Mesenchymal stem cell (in vitro differentiated cells and primary cell): ENCODE measurements at regions not wholly inside any gene's neighbourhood (a gene's known extent, or its start where the extent isn't known, plus 50 kb on each side); places are given as distances from the start of the nearest gene placed in this dataset.

Source experiments
- DNase-seq: peaks from one replicate; pipeline ENCODE4 v3.0.0-alpha.2; 2013
- H2AFZ ChIP-seq: one replicate; pipeline ENCODE4 v1.6.1; 2013; ENCODE audit warnings: low read depth, mild to moderate bottlenecking, control low read depth, inconsistent platforms, low read length, moderate library complexity
- H2AK5ac ChIP-seq: 2 replicates; pipeline ENCODE4 v1.6.1; 2013; ENCODE audit warnings: low read length, moderate library complexity, mild to moderate bottlenecking, inconsistent platforms; ENCODE audit not compliant: severe bottlenecking
- H2BK120ac ChIP-seq: one replicate; pipeline ENCODE4 v1.6.1; 2013; ENCODE audit warnings: low read depth, mild to moderate bottlenecking, inconsistent platforms, low read length, moderate library complexity
- H2BK12ac ChIP-seq, 2 experiments: one replicate each; pipeline ENCODE4 v1.6.1; 2013; ENCODE audit warnings: inconsistent platforms in 2 of 2, low read length in 2 of 2, mild to moderate bottlenecking in 2 of 2, moderate library complexity in 2 of 2, control low read depth in 1 of 2
- H2BK15ac ChIP-seq: one replicate; pipeline ENCODE4 v1.6.1; 2013; ENCODE audit warnings: mild to moderate bottlenecking, low read depth, inconsistent platforms; ENCODE audit not compliant: poor library complexity, severe bottlenecking
- H2BK5ac ChIP-seq: 2 replicates; pipeline ENCODE4 v1.6.1; 2013; ENCODE audit warnings: low read depth, mild to moderate bottlenecking, low read length, control low read depth, inconsistent platforms; ENCODE audit not compliant: poor library complexity, severe bottlenecking
- H3K14ac ChIP-seq, 2 experiments: one replicate each; pipeline ENCODE4 v1.6.1; 2013; ENCODE audit warnings: inconsistent platforms in 2 of 2, low read length in 2 of 2, control low read depth in 1 of 2, mild to moderate bottlenecking in 1 of 2, moderate library complexity in 1 of 2
- H3K18ac ChIP-seq, 2 experiments: one replicate each; pipeline ENCODE4 v1.6.1; 2013; ENCODE audit warnings: inconsistent platforms in 2 of 2, low read length in 2 of 2, control low read depth in 1 of 2, low read depth in 1 of 2, mild to moderate bottlenecking in 1 of 2
- H3K23ac ChIP-seq, 2 experiments: one replicate each; pipeline ENCODE4 v1.6.1; 2013; ENCODE audit warnings: inconsistent platforms in 2 of 2, low read length in 2 of 2, mild to moderate bottlenecking in 2 of 2, moderate library complexity in 2 of 2, control low read depth in 1 of 2
- H3K27ac ChIP-seq: 2 replicates; pipeline ENCODE4 v1.5.1; 2013; ENCODE audit warnings: mild to moderate bottlenecking, moderate library complexity, low read length, control low read depth, inconsistent platforms; ENCODE audit not compliant: poor library complexity, severe bottlenecking
- H3K27me3 ChIP-seq, 2 experiments: 2 replicates each; pipeline versions ENCODE4 v1.6.1 to v1.7.0; 2013; ENCODE audit warnings: low read length in 2 of 2, mild to moderate bottlenecking in 2 of 2, moderate library complexity in 2 of 2, control low read depth in 1 of 2, inconsistent platforms in 1 of 2; ENCODE audit not compliant: control insufficient read depth in 1 of 2, insufficient read depth in 1 of 2
- H3K36me3 ChIP-seq, 2 experiments: 2 replicates each; pipeline versions ENCODE4 v1.6.1 to v1.7.0; 2013; ENCODE audit warnings: low read length in 2 of 2, control low read depth in 1 of 2, inconsistent platforms in 1 of 2, low read depth in 1 of 2, mild to moderate bottlenecking in 1 of 2; ENCODE audit not compliant: insufficient read depth in 2 of 2, control insufficient read depth in 1 of 2
- H3K4ac ChIP-seq, 2 experiments: one replicate each; pipeline ENCODE4 v1.6.1; 2013; ENCODE audit warnings: inconsistent platforms in 2 of 2, low read length in 2 of 2, mild to moderate bottlenecking in 2 of 2, moderate library complexity in 2 of 2, control low read depth in 1 of 2, low read depth in 1 of 2
- H3K4me1 ChIP-seq: 2 replicates; pipeline ENCODE4 v1.6.1; 2013; ENCODE audit warnings: low read depth, low read length, control low read depth; ENCODE audit not compliant: control insufficient read depth, insufficient read depth
- H3K4me2 ChIP-seq: 2 replicates; pipeline ENCODE4 v1.6.1; 2013; ENCODE audit warnings: low read length, mild to moderate bottlenecking, inconsistent platforms; ENCODE audit not compliant: poor library complexity, severe bottlenecking
- H3K4me3 ChIP-seq, 2 experiments: 2 replicates each; pipeline versions ENCODE4 v1.5.1 to v1.7.0; 2013; ENCODE audit warnings: low read length in 2 of 2, mild to moderate bottlenecking in 2 of 2, control low read depth in 1 of 2, low read depth in 1 of 2; ENCODE audit not compliant: insufficient read depth in 1 of 2
- H3K79me1 ChIP-seq: replicated peaks from 2 replicates; pipeline ENCODE4 v1.6.1; 2013; ENCODE audit warnings: mild to moderate bottlenecking, control low read depth, low read length, inconsistent platforms; ENCODE audit not compliant: poor library complexity, severe bottlenecking
- H3K9ac ChIP-seq: 2 replicates; pipeline ENCODE4 v1.7.0; 2013; ENCODE audit warnings: mild to moderate bottlenecking, low read length, moderate library complexity
- H3K9me3 ChIP-seq: 2 replicates; pipeline ENCODE4 v1.7.0; 2013; ENCODE audit warnings: mild to moderate bottlenecking, low read length; ENCODE audit not compliant: control insufficient read depth
- H4K8ac ChIP-seq: one replicate; pipeline ENCODE4 v1.6.1; 2013; ENCODE audit warnings: inconsistent platforms, mild to moderate bottlenecking, low read length, moderate library complexity
- H4K91ac ChIP-seq: one replicate; pipeline ENCODE4 v1.6.1; 2013; ENCODE audit warnings: mild to moderate bottlenecking, low read length, inconsistent platforms
- WGBS: methylation state at CpG from one replicate; pipeline ENCODE4 v1.1.7; 2013; ENCODE audit warnings: mixed read lengths; 5-methylcytosine and 5-hydroxymethylcytosine counted together

GRCh38 chrX:129318375-129318774 lies 204.9 kb downstream of the SMARCA1 start:
- Histone ChIP-seq H3K79me1 (no peaks in the 10 kb centered on the region), H4K8ac (no peak overlapping the region), H3K27me3 (no peaks in the 10 kb centered on the region), H3K4me1 (no peaks in the 10 kb centered on the region), H3K23ac (no peak overlapping the region), H2BK5ac (no peak overlapping the region), H4K91ac (no peak overlapping the region), H3K18ac (no peak overlapping the region), H3K9me3 (no peaks in the 10 kb centered on the region), H2BK120ac (no peak overlapping the region), H2AFZ (no peak overlapping the region), H3K36me3 (no peaks in the 10 kb centered on the region), H2BK12ac (no peak overlapping the region), H3K4me2 (no peak overlapping the region), H3K9ac (no peak overlapping the region), H3K27ac (no peak overlapping the region), H2BK15ac (no peak overlapping the region), H2AK5ac (no peak overlapping the region), H3K4me3 (no peak overlapping the region), H3K4ac (no peak overlapping the region), H3K14ac (no peak overlapping the region)
- WGBS, result no CpG with 5 or more reads among the region's 1 CpG
- DNase-seq, result peak; percentile 27

- DNase-seq, result no peak
- Histone ChIP-seq H3K27ac (no peak overlapping the region), H2AFZ (no peak overlapping the region), H3K4me2 (no peak overlapping the region), H2BK5ac (no peak overlapping the region), H2BK15ac (no peak overlapping the region), H4K8ac (no peak overlapping the region), H2BK12ac (no peak overlapping the region), H3K4ac (no peak overlapping the region), H3K4me3 (no peak overlapping the region), H3K9me3 (no peaks in the 10 kb centered on the region), H3K79me1 (no peaks in the 10 kb centered on the region), H3K4me1 (no peaks in the 10 kb centered on the region), H3K27me3 (no peaks in the 10 kb centered on the region), H3K36me3 (no peaks in the 10 kb centered on the region), H2BK120ac (no peak overlapping the region), H2AK5ac (no peak overlapping the region), H3K23ac (no peak overlapping the region), H3K14ac (no peak overlapping the region), H3K18ac (no peak overlapping the region), H4K91ac (no peak overlapping the region), H3K9ac (no peak overlapping the region)
- 83% methylated on average over 1 of the region's 2 CpGs for WGBS
These were observed 206.8 kb downstream of the SMARCA1 start for GRCh38 chrX:129316461-129316860.

- no peak overlapping the region for H2BK15ac ChIP-seq
- H3K79me1 ChIP-seq, result no peaks in the 10 kb centered on the region
- no peak overlapping the region for H3K23ac ChIP-seq
- peaks cover 2% of the 10 kb centered on the region for H3K9me3 ChIP-seq
- no peaks in the 10 kb centered on the region for H3K27me3 ChIP-seq
- H3K27ac ChIP-seq, result no peak overlapping the region
- no peak overlapping the region for H3K9ac ChIP-seq
- H2AFZ ChIP-seq, result no peak overlapping the region
- no peaks in the 10 kb centered on the region for H3K4me1 ChIP-seq
- no peak overlapping the region for H3K4me2 ChIP-seq
- no peak overlapping the region for H3K18ac ChIP-seq
- H2AK5ac ChIP-seq, result no peak overlapping the region
- no peak overlapping the region for H3K4me3 ChIP-seq
- H2BK120ac ChIP-seq, result no peak overlapping the region
- no peak for DNase-seq
- no peaks in the 10 kb centered on the region for H3K36me3 ChIP-seq
- no peak overlapping the region for H4K91ac ChIP-seq
- H2BK5ac ChIP-seq, result no peak overlapping the region
- H3K4ac ChIP-seq, result no peak overlapping the region
- no peak overlapping the region for H3K14ac ChIP-seq
- WGBS, result no CpG with 5 or more reads among the region's 2 CpGs
- no peak overlapping the region for H2BK12ac ChIP-seq
- H4K8ac ChIP-seq, result no peak overlapping the region
These were observed 213.3 kb downstream of the SMARCA1 start for GRCh38 chrX:129310000-129310399.

- H3K14ac ChIP-seq, result no peak overlapping the region
- peaks cover 5% of the 10 kb centered on the region for H3K9me3 ChIP-seq
- H2BK120ac ChIP-seq, result no peak overlapping the region
- WGBS, result 64% methylated on average over 3 of the region's 4 CpGs
- no peak overlapping the region for H3K23ac ChIP-seq
- H3K4ac ChIP-seq, result no peak overlapping the region
- H3K18ac ChIP-seq, result no peak overlapping the region
- DNase-seq, result no peak
- no peaks in the 10 kb centered on the region for H3K79me1 ChIP-seq
- H2BK5ac ChIP-seq, result no peak overlapping the region
- no peak overlapping the region for H2AFZ ChIP-seq
- H3K9ac ChIP-seq, result no peak overlapping the region
- no peak overlapping the region for H2AK5ac ChIP-seq
- H4K91ac ChIP-seq, result no peak overlapping the region
- H2BK12ac ChIP-seq, result no peak overlapping the region
- H3K4me3 ChIP-seq, result no peak overlapping the region
- no peaks in the 10 kb centered on the region for H3K4me1 ChIP-seq
- no peak overlapping the region for H2BK15ac ChIP-seq
- no peak overlapping the region for H4K8ac ChIP-seq
- no peaks in the 10 kb centered on the region for H3K27me3 ChIP-seq
- H3K36me3 ChIP-seq, result no peaks in the 10 kb centered on the region
- H3K4me2 ChIP-seq, result no peak overlapping the region
- H3K27ac ChIP-seq, result no peak overlapping the region
These were observed 260.4 kb downstream of the SMARCA1 start for GRCh38 chrX:129262912-129263311.
